ENCODE measurements at regions not wholly inside any gene's neighbourhood (a gene's known extent, or its start where the extent isn't known, plus 50 kb on each side); places are given as distances from the start of the nearest gene placed in this dataset.
"Not testable (repeated sequence)": the region's sequence is repeated elsewhere in the genome, so short reads cannot be mapped to it uniquely, and the experiment has no call there.

DNA sequence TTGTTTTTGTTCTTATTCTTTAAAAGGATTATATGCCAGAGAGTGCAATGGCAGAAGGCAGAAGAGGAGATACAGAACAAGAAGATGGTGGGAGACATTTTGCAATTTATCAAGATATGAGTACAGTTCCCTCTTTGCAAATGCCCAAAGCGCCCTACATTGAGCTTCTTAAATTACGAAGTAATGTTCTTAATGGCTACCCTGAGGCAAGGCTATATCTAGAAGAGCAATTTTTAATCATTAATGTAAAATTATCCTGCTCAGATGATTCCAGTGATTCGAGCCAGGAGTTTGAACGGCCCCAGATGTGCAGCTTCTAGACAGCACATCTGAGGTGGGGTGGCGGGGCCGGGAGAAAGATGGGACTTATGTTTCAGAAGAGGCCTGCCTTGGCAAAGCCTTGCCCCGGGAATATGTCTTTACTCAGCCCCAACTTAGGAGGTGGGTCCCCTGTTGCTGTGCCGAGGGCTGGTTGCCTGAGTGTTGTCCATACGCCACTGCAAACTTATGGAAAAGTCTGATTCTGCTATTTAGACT lies 84.9 kb upstream of the MLN start:
- no peaks in the 10 kb centered on the region for H3K36me3 ChIP-seq (ENCODE audit: control insufficient read depth in 3 of 3, insufficient read depth in 2 of 3, low read depth in 1 of 3, low read length in 3 of 3)
- FAIRE-seq (no peak), DNase-seq (no peak)
- no peak overlapping the region for H3K27ac ChIP-seq (ENCODE audit: low read depth in 1 of 3, low read length in 2 of 3)
- peaks cover 0 to 26% (median 0%) of the 10 kb centered on the region in 3 donors for H3K4me1 ChIP-seq (ENCODE audit: control insufficient read depth in 3 of 3, insufficient read depth in 2 of 3, low read depth in 1 of 3, low read length in 2 of 3)
- no peaks in the 10 kb centered on the region for H3K9me3 ChIP-seq (ENCODE audit: control insufficient read depth in 2 of 2, insufficient read depth in 1 of 2, low read depth in 1 of 2, low read length in 1 of 2)
- 74 to 86% (median 78%) methylated on average over 9 of the region's 9 CpGs for WGBS, 3 donors
- peaks cover 0 to 2% (median 0%) of the 10 kb centered on the region in 3 donors for H3K27me3 ChIP-seq (ENCODE audit: control insufficient read depth in 3 of 3, insufficient read depth in 3 of 3, low read length in 3 of 3)
- H3K4me3 ChIP-seq (ENCODE audit: low read depth in 1 of 3, low read length in 3 of 3): no peak overlapping the region

DNA sequence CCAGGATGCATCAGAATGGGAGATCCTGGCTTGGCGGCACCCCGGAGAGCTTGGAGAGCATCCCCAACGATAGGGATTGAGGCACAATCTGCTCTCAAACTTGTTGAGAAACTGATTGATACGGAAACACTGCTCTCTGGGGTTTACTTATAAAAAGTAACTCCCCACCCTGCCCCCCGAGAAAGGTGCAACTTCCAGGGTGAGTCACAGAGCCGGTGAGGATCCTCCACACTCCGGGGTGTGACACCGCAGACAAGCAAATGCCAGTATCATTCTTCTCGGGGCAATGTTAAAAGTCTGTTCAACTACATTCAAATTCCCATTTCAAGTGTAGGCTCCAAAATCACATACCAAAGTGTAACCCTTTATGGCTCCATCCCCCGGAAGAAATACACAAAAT lies 84.4 kb upstream of the MLN start:
- H3K36me3 ChIP-seq (ENCODE audit: control insufficient read depth in 3 of 3, insufficient read depth in 2 of 3, low read depth in 1 of 3, low read length in 3 of 3): no peaks in the 10 kb centered on the region
- H3K27ac ChIP-seq (ENCODE audit: low read depth in 1 of 3, low read length in 2 of 3): no peak overlapping the region
- no peaks in the 10 kb centered on the region for H3K9me3 ChIP-seq (ENCODE audit: control insufficient read depth in 2 of 2, insufficient read depth in 1 of 2, low read depth in 1 of 2, low read length in 1 of 2)
- peaks cover 0 to 2% (median 0%) of the 10 kb centered on the region in 3 donors for H3K27me3 ChIP-seq (ENCODE audit: control insufficient read depth in 3 of 3, insufficient read depth in 3 of 3, low read length in 3 of 3)
- no peak for FAIRE-seq
- no peak overlapping the region for H3K4me3 ChIP-seq (ENCODE audit: low read depth in 1 of 3, low read length in 3 of 3)
- 85 to 88% (median 88%) methylated on average over 10 of the region's 10 CpGs for WGBS, 3 donors
- DNase-seq: no peak
- peaks cover 0 to 26% (median 0%) of the 10 kb centered on the region in 3 donors for H3K4me1 ChIP-seq (ENCODE audit: control insufficient read depth in 3 of 3, insufficient read depth in 2 of 3, low read depth in 1 of 3, low read length in 2 of 3)

DNA sequence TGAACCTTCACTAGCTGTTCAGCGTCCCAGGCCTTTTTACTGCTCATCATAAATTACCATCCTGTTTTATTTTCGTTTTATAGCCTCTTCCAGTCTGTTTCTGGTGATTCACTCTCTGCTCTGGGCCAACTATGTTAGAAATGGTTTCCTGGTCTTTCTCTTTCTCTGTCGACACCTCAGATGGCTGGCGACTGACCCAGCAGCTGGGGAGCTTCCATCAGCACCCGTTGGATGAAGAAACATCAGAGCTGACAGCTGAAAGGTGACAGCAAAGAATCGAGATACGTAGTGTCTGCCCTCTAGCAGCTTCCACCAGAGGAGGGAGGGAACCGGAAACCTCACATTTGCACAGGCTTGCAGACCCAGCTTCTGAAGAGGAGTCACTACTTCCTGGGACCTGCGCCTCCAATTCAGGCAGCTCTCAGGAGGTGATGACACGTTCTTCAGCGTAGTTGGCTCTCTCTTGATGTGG lies 82.9 kb upstream of the MLN start:
- H3K36me3 ChIP-seq (ENCODE audit: control insufficient read depth in 3 of 3, insufficient read depth in 2 of 3, low read depth in 1 of 3, low read length in 3 of 3): no peaks in the 10 kb centered on the region
- no peak overlapping the region for H3K4me3 ChIP-seq (ENCODE audit: low read depth in 1 of 3, low read length in 3 of 3)
- peaks cover 0 to 31% (median 0%) of the 10 kb centered on the region in 3 donors for H3K4me1 ChIP-seq (ENCODE audit: control insufficient read depth in 3 of 3, insufficient read depth in 2 of 3, low read depth in 1 of 3, low read length in 2 of 3)
- FAIRE-seq: no peak
- H3K27ac ChIP-seq (ENCODE audit: low read depth in 1 of 3, low read length in 2 of 3): peak overlapping the region in 2 of 3 donors; percentile 56 to 67
- DNase-seq: peak; percentile 64 to 76
- no peaks in the 10 kb centered on the region for H3K27me3 ChIP-seq (ENCODE audit: control insufficient read depth in 3 of 3, insufficient read depth in 3 of 3, low read length in 3 of 3)
- no peaks in the 10 kb centered on the region for H3K9me3 ChIP-seq (ENCODE audit: control insufficient read depth in 2 of 2, insufficient read depth in 1 of 2, low read depth in 1 of 2, low read length in 1 of 2)
- WGBS, 3 donors: 46 to 48% (median 46%) methylated on average over 11 of the region's 11 CpGs

DNA sequence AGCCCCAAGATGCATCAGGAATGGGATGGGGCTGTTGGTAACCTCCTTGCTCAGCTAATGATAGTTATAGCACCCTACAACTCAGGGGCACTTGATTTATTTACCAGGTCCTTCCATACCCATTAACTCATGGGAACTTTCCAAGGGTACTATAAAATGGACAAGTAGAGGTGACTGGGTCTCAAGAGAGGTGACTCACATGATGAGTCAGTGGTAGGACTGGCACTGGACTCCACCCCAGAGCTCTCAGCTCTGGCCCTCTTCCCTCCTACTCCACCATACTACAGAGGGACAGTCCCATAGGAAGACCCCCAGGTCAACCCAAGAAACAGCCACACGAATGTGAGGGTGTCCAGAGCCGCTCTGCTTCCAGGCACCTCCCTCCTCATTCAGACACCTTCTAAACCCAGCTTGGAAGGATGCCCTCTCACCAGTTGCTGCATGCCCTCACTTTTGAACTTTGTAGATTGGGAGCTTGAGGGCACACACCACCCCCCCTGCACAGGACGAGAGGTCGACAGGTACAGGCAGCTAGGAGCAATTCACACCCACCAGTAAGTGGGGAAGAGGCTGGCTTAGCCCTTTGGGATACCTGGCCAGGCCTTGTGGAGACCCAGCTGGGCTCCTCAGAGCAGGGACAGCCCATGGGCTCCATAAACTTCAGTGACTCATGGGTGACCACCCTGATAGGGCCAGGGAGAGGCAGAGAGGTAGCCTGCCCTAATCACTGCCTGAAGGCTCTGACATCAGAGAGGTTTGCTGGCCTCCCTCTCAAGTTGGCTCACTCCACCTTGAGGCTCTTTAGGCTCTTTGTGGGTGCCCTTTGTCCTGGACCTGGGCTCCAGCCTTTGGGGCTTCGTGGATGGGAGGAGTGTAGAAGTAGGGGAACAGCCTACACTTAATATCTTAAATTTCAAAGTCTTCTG lies 81.6 kb upstream of the MLN start:
- no peaks in the 10 kb centered on the region for H3K27me3 ChIP-seq (ENCODE audit: control insufficient read depth in 3 of 3, insufficient read depth in 3 of 3, low read length in 3 of 3)
- DNase-seq (peak in 1 of 2 donors; percentile 60), FAIRE-seq (no peak)
- WGBS, 3 donors: 51 to 80% (median 71%) methylated on average over 5 of the region's 5 CpGs
- no peaks in the 10 kb centered on the region for H3K9me3 ChIP-seq (ENCODE audit: control insufficient read depth in 2 of 2, insufficient read depth in 1 of 2, low read depth in 1 of 2, low read length in 1 of 2)
- peaks cover 0 to 31% (median 0%) of the 10 kb centered on the region in 3 donors for H3K4me1 ChIP-seq (ENCODE audit: control insufficient read depth in 3 of 3, insufficient read depth in 2 of 3, low read depth in 1 of 3, low read length in 2 of 3)
- H3K4me3 ChIP-seq (ENCODE audit: low read depth in 1 of 3, low read length in 3 of 3): no peak overlapping the region
- peak overlapping the region; percentile 9 to 67 (median 36) for H3K27ac ChIP-seq (ENCODE audit: low read depth in 1 of 3, low read length in 2 of 3)
- H3K36me3 ChIP-seq (ENCODE audit: control insufficient read depth in 3 of 3, insufficient read depth in 2 of 3, low read depth in 1 of 3, low read length in 3 of 3): no peaks in the 10 kb centered on the region

DNA sequence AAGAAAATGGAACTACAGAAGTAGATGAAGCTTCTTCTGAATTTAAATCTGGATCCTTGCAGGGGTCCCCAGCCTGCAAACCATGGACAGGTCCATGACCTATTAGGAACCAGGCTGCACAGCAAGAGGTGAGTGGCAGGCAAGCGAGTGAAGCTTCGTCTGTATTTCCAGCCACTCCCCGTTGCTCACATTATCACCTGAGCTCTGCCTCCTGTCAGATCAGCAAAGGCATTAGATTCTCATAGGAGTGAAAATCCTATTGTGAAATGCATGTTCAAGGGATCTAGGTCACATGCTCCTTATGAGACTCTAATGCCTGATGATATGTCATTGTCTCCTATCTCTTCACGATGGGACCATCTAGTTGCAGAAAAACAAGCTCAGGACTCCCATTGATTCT lies 79.8 kb upstream of the MLN start:
- not testable (repeated sequence) for DNase-seq; FAIRE-seq; H3K27me3 ChIP-seq (ENCODE audit: control insufficient read depth in 3 of 3, insufficient read depth in 3 of 3, low read length in 3 of 3); H3K9me3 ChIP-seq (ENCODE audit: control insufficient read depth in 2 of 2, insufficient read depth in 1 of 2, low read depth in 1 of 2, low read length in 1 of 2); H3K36me3 ChIP-seq (ENCODE audit: control insufficient read depth in 3 of 3, insufficient read depth in 2 of 3, low read depth in 1 of 3, low read length in 3 of 3); H3K4me3 ChIP-seq (ENCODE audit: low read depth in 1 of 3, low read length in 3 of 3); H3K27ac ChIP-seq (ENCODE audit: low read depth in 1 of 3, low read length in 2 of 3)
- WGBS, 3 donors: 67 to 86% (median 73%) methylated on average over 4 of the region's 4 CpGs
- H3K4me1 ChIP-seq (ENCODE audit: control insufficient read depth in 3 of 3, insufficient read depth in 2 of 3, low read depth in 1 of 3, low read length in 2 of 3): peaks cover 3 to 41% (median 3%) of the 10 kb centered on the region in 3 donors

DNA sequence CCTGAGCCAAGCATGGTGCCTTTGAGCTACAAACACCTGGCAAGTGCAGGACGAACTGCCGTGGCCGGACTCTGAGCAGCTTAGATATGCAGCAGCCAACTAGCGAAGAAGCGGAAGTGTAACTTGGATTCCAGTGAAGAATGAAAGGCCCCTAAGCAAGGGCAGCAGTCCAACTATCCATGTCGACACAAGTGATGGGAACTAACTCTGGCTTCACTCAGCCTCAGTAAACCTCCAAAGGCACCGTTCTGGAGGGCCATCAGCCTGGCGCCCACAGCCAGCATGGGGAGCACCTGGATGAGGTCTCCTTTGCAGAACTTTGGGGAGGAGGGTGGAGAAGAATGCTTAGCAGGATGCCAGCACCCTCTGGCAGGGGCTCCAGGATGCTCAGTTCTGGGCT lies 78.4 kb upstream of the MLN start:
- Histone ChIP-seq H3K27me3 (ENCODE audit: control insufficient read depth in 3 of 3, insufficient read depth in 3 of 3, low read length in 3 of 3) (no peaks in the 10 kb centered on the region), H3K4me3 (ENCODE audit: low read depth in 1 of 3, low read length in 3 of 3) (no peak overlapping the region), H3K27ac (ENCODE audit: low read depth in 1 of 3, low read length in 2 of 3) (no peak overlapping the region), H3K9me3 (ENCODE audit: control insufficient read depth in 2 of 2, insufficient read depth in 1 of 2, low read depth in 1 of 2, low read length in 1 of 2) (no peaks in the 10 kb centered on the region), H3K4me1 (ENCODE audit: control insufficient read depth in 3 of 3, insufficient read depth in 2 of 3, low read depth in 1 of 3, low read length in 2 of 3) (peaks cover 3 to 45% (median 3%) of the 10 kb centered on the region in 3 donors), H3K36me3 (ENCODE audit: control insufficient read depth in 3 of 3, insufficient read depth in 2 of 3, low read depth in 1 of 3, low read length in 3 of 3) (no peaks in the 10 kb centered on the region)
- no peak for FAIRE-seq
- WGBS, 3 donors: 41 to 54% (median 44%) methylated on average over 8 of the region's 8 CpGs
- DNase-seq: peak; percentile 34 to 58

DNA sequence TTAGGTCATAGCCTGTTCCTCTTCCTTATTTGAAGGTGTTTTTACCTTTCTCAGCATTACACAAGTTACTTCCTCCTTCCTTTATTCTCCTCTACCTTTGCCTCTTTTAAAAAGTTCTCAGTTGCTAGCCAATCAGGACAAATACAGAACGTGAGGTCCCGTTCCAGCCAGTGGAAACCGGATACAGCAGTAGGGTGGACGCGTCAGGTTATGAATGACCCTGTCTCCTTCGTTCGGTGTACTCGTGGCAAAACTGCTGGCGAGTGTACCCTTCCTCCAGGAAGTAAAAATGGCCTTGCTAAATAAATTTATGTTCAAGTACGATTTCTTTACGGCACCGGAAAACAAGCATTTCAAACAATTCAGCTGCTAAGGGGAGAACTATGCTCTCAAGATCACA lies 77.0 kb upstream of the MLN start:
- Histone ChIP-seq H3K27me3 (ENCODE audit: control insufficient read depth in 3 of 3, insufficient read depth in 3 of 3, low read length in 3 of 3) (no peaks in the 10 kb centered on the region), H3K4me3 (ENCODE audit: low read depth in 1 of 3, low read length in 3 of 3) (no peak overlapping the region), H3K27ac (ENCODE audit: low read depth in 1 of 3, low read length in 2 of 3) (no peak overlapping the region), H3K4me1 (ENCODE audit: control insufficient read depth in 3 of 3, insufficient read depth in 2 of 3, low read depth in 1 of 3, low read length in 2 of 3) (peaks cover 3 to 31% (median 3%) of the 10 kb centered on the region in 3 donors), H3K36me3 (ENCODE audit: control insufficient read depth in 3 of 3, insufficient read depth in 2 of 3, low read depth in 1 of 3, low read length in 3 of 3) (no peaks in the 10 kb centered on the region), H3K9me3 (ENCODE audit: control insufficient read depth in 2 of 2, insufficient read depth in 1 of 2, low read depth in 1 of 2, low read length in 1 of 2) (no peaks in the 10 kb centered on the region)
- WGBS, 3 donors: 79 to 89% (median 88%) methylated on average over 12 of the region's 12 CpGs
- FAIRE-seq (no peak), DNase-seq (no peak)

DNA sequence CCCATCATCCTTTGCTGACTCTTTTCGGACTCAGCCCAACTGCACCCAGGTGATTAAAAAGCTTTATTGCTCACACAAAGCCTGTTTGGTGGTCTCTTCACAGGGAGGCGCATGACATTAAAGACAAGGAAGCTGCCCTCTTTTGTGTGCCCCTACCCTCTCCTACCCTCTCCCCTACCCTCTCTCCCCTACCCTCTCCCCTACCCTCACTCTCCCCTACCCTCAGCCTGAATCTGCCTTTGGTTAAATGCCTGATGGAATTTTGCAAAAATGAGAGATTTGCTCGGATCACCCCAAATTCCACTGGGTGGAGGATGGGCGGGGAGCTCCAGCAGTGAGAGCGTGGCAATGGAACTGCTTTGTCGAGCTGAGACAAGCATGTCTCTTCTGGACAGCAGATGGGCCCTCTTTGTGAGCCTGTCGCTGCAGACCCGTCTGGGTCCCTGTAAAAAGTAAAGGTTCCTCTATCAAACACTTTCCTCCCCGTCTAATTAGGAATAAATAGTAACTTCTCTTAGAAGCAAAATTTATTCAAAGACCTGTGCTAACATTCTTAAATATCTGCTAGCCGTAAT lies 76.4 kb upstream of the MLN start:
- H3K27ac ChIP-seq (ENCODE audit: low read depth in 1 of 3, low read length in 2 of 3): no peak overlapping the region

More for the DNA sequence above, 76.4 kb upstream of the MLN start:
- Histone ChIP-seq H3K9me3 (ENCODE audit: control insufficient read depth in 2 of 2, insufficient read depth in 1 of 2, low read depth in 1 of 2, low read length in 1 of 2) (no peaks in the 10 kb centered on the region), H3K4me1 (ENCODE audit: control insufficient read depth in 3 of 3, insufficient read depth in 2 of 3, low read depth in 1 of 3, low read length in 2 of 3) (peaks cover 3 to 29% (median 3%) of the 10 kb centered on the region in 3 donors), H3K4me3 (ENCODE audit: low read depth in 1 of 3, low read length in 3 of 3) (no peak overlapping the region), H3K36me3 (ENCODE audit: control insufficient read depth in 3 of 3, insufficient read depth in 2 of 3, low read depth in 1 of 3, low read length in 3 of 3) (no peaks in the 10 kb centered on the region), H3K27me3 (ENCODE audit: control insufficient read depth in 3 of 3, insufficient read depth in 3 of 3, low read length in 3 of 3) (no peaks in the 10 kb centered on the region)
- FAIRE-seq (no peak), DNase-seq (no peak)
- 87 to 88% (median 87%) methylated on average over 9 to 10 of the region's 10 CpGs for WGBS, 3 donors
